ENCODE measurements at regions not wholly inside any gene's neighbourhood (a gene's known extent, or its start where the extent isn't known, plus 50 kb on each side); places are given as distances from the start of the nearest gene placed in this dataset.
"Not testable (repeated sequence)": the region's sequence is repeated elsewhere in the genome, so short reads cannot be mapped to it uniquely, and the experiment has no call there.

DNA sequence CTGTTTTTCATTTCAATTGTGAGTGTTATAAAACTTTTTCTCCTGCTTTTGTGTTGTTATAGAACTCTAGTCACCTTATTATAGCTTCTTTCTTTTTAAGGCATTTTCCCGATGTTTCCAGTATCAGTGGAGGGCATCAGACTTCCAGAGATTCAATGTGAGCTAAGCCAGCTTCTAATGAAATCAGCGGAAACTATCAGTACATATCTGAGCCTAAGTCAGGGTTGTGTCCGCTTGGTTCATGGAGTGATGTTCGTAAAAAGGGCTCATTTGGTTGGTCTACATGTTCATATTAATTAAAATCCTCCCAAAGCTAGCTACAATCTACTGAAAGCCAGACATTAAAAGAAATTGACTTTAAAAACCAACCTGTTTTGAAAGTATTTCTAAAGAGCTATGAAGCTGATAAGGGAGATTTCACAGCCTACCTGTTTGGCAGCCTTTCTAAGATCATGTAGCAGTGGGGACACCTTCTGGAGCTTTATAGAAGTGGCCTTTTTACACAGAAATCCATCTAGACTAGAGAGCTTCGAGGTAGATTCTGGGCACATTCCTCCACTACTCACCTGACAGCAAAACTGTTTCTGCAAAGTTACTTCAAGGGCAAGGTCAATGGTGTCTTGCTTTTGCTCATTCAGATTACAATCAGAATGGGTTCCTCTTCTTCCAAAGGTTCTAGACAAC, 227.1 kb upstream of the NBPF12 start:
- DNase-seq, result not testable (repeated sequence)

DNA sequence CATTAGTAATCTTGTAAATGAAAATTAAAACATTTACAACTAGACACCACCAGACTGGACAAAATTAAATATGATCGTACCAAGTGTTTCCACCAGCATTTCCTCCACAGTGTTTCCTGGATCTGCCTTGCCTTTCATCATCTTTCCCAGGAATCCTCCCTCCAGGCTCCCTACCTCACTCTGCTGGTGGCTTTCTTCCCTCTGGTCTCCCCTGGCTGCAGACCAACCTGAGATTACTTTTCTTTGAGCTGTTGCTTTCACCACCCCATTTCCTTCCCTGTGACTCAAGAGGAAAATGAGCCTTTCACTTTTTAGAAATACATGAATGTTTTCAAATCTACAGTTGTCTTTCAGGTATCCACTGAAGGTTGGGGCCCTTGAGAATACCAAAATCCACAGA, 228.8 kb upstream of the NBPF12 start:
- not testable (repeated sequence) for DNase-seq

DNA sequence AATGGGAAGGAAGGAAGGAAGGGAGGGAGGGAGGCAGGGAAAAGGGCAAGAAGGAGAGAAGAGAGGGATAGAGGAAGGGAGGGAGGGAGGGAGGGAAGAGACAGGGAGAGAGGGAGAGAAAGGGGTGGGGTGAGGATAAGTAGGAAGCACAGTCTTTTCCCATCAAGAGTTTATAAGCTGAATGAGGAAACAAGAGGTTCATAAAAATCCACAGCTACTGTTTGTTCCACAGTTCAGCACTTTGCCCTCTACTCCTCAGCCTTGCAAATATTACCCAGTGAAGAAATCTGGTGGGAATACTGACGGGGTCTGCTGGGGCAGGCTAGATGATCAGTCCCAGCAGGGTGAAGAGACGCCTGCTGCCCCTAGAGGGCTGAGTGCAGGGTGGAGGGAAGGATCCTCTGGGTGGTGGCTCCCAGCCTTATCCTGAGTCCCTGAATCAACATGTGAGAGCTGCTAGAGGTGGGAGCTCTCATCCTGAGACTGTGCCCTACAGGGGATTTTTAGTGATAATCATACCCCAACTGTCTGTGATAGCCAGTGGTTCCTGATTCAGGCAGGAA, 233.9 kb upstream of the NBPF12 start:
- DNase-seq, result not testable (repeated sequence)

DNA sequence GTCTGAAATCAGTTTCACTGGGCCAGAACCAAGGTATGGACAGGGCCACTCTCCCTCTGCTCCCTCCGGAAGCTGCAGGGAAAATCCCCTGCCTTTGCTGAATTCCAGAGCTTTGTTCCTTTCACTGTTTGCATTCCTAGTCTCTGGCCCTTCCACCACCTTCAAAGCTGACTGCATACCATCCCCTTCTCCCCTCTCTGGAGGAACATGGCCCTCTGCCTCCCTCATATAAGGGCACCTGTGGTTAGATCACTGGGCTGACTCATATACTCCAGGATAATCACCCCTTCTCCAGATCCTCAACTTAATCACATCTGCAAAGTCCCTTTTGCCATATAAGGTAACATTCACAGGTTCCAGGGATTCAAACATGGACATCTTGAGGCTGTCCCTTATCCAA, 236.8 kb upstream of the NBPF12 start:
- DNase-seq, result not testable (repeated sequence)

DNA sequence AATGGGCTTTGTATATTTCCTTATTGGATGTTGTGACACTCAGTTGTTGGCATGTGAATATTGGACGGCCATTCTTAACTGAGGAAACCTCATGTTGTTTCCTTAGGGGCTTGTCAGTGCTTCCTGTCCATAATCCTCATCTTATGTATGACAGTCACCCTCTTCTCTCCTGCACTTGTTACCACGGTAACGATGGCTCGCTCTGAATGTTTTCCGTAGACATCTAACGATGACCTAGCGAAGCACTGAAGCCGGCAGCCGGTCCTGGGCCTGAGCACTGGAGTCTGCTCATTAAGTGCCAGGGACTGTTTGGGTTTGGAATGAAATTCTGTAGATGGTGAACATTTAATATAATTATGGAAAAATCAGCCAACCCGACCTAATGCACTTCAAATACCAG, 242.7 kb upstream of the NBPF12 start:
- not testable (repeated sequence) for DNase-seq

DNA sequence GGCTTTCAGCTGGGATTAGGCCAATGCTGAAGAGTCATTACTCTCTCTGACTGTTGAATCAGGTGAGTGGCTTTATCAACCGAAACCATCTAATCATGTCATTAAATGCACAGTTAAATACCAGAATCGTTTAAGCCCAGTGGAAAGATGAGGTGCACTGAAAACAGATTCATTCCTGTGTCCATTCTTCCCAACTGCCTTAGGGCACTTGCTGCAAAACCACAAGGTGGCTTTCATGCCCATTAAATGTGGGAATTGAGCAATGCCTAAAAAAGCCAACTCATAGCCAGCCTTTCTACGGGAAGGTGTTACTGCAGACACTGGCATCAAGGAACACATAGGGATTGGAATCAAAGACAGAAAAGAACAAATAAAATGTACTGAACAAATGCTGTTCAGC, 246.3 kb upstream of the NBPF12 start:
- DNase-seq, result not testable (repeated sequence)

DNA sequence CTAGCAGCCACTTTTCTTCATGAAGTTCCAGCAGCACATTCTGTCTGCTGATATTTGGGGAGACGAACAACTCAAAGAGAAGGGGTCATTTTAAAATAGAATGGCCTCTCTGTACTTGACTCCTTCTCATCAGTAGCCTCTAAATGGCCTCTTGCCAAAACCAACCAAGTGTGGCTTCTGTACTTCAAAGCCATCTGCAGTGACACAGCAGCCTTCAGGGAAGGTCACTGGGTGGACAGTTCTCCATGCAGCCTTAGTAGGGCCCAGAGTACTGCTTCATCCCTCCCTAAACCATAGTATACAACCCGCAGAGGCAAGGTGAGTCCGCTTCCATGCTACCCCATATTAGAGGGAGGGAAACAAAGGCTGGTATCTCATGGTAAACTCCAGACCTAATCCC, 249.2 kb upstream of the NBPF12 start:
- not testable (repeated sequence) for DNase-seq

DNA sequence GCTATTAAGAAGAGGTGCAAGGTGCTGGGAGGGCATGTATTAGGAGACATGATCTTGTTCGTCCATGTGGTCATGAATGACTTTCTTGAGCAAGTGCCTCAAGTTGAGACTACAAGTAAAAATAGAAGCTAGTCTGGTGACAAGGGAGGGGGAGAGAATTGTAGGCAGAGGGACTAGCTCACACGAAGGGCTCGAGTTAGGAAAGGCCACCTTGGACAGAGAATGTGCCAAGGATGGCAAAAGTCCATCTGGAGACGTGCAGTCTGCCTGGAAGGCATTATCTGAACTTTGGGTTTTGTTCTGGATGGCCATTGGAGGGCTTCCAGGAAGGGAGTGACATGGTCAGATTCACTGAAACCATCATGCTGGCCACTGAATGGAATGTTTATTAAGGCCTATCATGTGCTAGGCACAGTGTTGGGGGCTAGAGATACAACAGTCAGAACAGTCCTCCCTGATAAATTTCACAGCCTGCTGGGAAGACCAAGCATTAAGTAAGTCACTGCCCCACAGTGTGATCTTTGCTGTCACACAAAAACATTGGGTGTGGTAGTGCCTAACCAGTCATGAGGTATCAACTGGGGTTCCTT, 251.3 kb upstream of the NBPF12 start:
- not testable (repeated sequence) for DNase-seq

DNA sequence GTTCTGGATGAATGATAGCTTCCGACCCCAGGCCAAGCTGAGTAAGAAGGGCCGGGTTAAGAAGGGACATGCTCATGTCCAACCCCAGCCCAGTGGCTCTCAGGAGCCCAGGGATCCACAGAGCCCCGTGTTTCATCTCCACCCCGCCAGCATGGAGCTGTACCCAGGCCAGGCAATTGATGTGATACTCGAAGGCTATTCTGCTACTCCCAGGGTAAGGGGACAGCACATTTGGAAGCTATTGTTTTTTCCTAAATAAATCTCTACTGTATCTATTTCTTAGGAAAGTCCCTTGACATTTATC, 255.0 kb upstream of the NBPF12 start:
- DNase-seq, result not testable (repeated sequence)

DNA sequence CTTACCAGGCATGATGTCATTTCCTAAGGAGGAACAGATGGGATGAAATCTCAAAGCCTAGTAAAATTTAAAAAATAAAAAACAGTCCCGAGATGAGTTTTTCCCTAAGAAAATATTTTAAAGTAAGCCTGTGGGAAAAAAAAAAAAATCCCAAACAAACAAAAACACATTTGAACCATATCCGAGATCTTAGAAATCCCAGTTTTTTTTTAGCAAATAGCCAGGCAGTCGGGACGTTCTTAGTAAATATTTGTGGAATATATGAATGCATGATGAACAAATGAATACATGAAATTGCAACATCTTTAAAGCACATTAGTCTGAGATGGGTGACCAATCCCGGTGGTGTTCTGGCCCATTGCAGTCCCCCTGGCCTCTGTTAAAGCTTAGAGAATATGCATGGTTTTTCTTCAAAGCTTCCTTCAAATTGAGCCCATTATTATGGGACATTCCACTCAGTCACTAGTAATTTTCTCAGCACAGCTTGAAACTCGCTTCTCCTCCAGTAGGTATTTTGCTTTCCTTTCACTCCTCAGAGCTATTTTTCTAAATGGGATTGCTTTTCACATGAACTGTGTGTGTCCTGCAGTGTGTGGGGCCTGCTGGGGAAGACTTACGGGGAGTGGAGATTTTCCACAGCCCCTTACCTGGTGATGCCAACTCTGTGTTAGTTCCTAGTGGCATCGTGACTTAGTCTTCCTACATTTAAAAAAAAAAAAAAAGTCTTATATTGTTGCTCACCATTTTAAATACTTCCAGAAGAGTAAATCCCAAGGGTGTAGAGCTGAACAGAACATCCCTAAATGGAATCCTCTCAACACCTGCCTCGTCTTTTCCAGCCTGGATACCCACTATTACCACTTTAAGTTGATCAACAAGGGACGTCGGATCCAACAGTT, 255.6 kb upstream of the NBPF12 start:
- DNase-seq, result not testable (repeated sequence)

DNA sequence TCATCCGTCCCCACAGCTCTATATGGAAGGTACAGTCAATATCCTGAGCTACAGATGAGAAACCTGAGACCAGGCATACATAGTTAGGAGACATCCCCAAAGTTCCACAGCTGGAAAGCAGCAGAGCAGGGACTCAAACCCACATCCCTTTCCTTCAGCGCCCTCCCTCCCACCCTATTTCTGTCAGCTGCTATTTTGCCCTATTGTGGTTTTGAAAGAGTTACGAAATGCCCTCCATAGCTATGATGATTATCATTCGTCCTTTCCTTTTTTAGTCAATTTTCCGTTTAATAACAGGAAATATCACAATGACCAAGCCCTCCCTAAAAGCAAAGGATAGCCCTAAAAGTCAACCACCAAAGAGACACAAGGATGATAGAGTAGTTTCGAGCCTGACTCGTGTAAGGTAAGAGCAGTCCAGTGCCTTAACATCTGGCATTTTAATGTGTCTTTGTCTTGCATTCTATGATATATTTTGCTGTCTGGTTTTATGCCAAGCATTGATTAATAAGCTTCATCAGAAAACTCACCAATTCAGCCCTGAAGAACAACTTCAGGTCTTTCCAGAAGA, 264.3 kb upstream of the NBPF12 start:
- DNase-seq, result not testable (repeated sequence)

DNA sequence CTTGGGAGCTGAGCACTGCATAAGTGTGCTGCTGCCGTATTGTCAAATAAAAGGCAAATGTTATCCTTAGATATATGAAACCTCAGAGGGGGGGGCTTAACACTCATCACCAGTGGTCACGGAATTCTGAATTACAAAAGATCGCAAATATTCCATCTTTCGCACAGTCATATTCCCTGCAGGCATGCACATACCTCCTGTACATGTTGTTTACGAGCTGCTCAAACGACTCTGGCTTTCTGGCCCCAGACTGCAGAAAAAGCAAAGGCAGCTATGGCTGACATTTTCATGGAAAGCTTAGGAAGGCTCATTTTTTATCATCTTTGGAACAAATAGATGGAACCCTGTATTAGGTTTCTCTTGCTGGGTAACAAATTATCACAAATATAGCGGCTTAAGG, 265.5 kb upstream of the NBPF12 start:
- DNase-seq, result not testable (repeated sequence)

DNA sequence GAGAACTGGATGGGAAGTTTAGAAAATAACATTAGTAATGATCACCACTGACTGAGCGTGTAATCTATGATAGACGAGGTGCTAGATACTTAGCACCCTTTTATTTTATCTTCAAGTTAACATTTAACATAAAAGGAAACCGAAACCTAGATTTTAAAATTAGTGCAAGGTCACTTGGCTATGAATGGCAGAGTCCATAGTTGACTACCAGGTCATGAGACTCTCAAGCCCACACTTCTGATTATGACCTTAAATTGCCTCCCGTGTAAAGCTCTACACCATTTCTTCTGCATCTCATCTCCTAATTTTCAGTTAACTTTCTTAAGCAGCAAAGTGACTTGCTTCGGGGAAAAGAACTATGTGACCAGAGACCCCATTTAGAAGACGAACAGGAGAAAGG, 266.5 kb upstream of the NBPF12 start:
- DNase-seq, result not testable (repeated sequence)

DNA sequence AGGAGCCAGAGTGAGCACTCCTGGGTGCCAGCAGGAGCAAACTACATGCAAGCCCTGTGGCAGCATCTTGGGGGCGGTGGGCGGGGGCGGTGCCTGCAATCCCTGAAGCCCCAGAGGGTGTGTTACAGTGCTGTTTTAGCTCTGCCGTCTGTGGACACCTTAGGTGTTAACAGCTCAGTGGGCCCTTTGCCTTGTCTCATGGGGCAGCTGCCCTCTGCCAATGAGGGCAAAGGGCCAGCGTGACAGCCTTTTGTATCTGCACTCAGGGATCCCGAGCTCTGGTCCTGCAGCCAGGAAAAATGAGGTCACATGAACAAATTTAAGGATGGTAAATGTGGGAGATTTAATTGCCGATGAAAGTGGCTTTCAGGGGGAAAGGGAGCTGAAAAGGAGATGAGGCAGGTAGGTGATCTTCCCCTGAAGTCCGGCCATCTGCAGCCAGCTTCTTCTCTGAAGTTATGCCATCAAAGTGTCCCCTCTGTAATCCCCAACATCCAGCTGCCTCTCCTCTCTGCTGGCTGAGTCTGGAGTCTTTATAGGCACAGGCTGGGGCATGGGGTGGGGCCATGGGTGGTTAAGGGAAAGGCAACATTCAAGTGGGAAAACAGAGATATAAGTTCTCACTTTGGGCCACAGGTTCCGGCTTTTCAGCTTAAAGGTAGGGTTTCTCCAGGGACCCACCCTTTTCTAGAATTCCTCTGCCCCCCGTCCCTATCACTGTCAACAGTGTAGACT, 267.1 kb upstream of the NBPF12 start:
- not testable (repeated sequence) for DNase-seq

DNA sequence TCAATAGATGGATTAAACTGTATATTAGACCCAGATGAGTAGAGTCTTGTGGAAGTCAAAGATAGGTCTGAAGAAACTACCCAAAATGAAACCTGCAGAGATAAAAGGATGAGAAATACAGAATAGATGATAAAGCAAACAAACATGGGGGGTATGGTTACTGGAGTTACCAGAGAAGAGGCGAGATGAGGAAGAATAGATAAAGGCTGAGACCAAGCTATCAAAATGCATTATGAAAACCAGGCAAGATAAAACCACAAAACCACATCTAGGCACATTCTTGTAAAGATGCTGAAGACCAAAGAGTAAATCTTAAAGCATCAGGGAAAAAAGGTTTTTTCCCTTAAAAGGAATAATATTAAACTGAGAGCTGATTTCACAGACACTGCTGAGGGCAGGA, 271.8 kb upstream of the NBPF12 start:
- DNase-seq, result not testable (repeated sequence)

DNA sequence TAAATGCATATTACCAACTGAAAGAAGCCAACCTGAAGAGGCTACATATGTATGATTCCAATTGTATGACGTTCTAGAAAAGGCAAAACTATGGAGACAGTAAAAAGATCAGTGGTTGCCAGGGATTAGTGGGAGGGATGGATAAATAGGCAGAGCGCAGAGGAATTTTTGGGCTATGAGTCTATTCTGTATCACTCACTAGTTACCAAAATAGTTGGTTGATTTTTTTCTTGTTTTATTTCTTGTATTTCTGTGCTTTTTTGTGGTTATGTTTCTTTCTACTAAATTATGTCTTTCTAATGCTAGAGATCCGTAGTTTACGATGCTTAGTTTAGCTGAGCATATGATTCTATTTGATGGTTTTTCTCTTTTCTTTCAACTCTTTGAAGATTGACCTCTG, 277.9 kb upstream of the NBPF12 start:
- DNase-seq, result not testable (repeated sequence)

DNA sequence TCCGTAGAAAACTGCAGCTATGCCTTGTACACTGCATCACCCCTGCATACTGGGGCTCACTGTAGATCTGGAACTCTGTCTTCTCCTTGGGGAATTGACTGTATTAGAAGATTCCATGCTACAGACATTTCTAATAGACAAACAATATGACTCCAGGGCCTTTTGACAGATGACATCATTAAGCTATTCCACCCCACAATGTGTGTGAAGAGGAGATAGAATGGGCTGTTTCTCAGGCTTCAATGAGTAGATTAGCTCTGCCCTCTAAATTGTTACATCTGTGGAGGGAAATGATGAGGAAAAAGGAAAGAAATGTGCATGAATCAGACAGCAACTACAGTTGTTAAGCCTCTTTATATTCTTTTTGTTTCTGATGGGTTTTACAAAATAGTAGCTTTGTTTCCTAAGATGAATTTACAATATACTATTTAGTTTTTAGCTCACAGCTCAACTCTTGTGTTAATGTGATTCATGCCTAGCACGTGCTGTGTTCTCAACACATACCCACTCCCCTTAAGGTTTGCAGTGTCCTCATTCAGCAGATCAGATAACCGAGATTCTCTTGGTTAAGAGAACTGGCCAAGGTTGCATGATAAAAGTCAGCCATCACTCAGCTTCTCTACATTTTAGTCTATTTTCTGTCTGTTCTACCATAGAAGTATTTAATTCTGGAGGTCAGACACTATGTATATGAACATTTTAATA, 281.6 kb upstream of the NBPF12 start:
- not testable (repeated sequence) for DNase-seq

DNA sequence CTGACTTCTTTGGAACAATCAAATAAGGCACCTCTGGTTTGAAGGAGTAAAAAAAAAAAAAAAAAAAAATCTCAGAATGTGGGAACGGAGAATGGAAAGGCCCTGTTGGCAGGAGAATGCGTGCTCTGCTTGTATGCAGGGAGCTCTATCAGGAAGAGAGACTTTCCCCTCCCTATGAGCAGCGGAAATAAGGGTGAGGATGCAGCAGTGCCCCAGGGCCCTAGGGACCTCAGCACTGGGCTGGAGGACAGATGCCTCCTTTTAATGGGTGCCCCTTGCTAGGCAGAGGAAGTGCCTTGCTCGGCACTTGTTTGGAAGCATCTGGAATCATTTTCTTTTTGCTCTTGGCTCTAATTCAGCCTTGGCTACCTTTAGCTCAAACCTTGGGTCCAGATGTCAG, 283.4 kb upstream of the NBPF12 start:
- DNase-seq, result not testable (repeated sequence)

DNA sequence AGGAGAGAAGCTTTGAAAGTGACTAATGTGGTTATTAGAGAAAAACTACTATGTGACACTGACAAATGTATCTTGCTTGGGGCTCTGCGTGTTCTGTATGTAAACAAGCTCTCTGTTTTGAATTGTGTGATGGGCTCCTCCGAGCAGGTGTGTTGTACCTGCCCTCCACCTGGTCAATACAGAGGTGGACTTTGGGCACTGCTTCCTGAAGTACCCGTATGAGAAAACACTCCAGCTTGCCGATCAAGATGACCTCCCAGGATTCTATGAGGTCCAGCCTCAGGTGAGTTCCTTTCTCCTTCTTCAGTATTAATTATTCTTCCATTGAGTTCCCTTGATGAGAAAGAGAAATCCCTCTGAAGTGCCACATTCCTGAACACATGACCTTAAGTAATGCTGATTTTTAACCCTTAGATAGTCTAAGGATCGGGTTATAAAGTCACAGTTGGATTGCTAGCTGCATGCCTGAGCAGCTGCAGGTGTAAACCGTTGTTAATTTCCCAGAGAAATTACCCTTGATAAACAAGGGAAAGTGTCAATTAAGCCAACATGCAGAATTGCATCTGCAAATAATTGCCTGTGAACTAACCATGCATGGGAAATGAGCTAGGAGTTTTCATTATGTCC, 292.0 kb upstream of the NBPF12 start:
- not testable (repeated sequence) for DNase-seq

DNA sequence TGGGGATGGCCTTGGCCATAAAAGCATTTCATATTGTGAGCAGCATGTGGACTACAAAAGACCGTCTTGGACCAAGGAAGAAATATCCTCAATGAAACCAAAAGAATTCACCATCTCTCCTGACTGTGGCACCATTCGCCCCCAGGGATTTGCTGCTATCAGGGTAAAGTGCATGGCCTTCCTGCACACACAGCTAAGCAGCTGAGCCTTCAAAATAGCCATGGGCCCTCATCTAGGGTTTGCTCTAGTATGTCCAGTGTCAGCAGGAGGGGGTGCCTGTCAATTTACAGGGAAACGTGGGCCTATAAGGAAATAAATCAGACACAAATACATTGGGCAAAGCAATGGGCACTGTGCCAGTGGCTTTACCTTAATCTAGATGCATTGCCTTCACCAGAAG, 296.6 kb upstream of the NBPF12 start:
- DNase-seq, result not testable (repeated sequence)

DNA sequence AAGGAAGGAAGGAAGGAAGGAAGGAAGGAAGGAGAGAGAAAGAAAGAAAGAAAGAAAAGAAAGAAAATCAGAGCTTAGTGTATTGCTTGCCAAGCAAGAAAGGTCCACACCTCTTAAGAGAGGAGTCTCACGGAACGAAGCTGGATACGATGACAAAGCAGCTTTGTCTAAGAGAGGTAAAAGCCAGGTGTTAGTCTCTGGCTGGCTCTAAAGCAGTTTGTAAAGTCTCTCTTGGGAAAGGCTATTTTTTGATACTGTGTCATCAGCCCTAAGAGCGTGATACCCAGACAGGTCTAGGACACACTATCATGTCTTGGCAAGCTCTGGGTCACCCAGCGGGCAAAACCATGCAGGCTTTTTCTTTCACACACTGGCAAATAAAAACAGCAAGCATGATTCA, 297.5 kb upstream of the NBPF12 start:
- not testable (repeated sequence) for DNase-seq

Measured in 8988T (cell line).